GM21786 (cell line): ENCODE measurements at regions not wholly inside any gene's neighbourhood (a gene's known extent, or its start where the extent isn't known, plus 50 kb on each side); places are given as distances from the start of the nearest gene placed in this dataset.
"Not testable (repeated sequence)": the region's sequence is repeated elsewhere in the genome, so short reads cannot be mapped to it uniquely, and the experiment has no call there.

Source experiments
- ATAC-seq: cut with Tn5 transposase; IDR thresholded peaks from one replicate; pipeline ENCODE4 v1.9.1; 2021; ENCODE audit not compliant: unreplicated experiment

DNA sequence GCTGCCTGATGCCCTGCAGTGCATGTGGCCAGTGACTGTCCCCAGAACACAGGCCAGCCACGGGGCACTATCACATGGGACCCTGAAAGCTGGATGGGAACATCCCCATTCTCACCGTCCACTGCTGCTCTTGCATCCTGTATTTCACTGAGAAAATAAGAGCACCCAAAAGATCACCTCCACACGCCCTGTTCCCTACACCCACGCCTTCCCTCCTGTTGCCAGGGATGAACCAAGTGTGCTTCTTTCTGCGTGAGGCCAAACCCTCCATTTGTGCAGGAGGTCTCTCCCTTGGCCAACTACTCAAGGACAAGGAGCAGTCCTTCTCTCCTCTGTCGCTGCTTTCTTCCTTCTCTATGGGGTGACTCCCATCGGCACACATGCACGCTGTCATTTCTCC lies 118.3 kb downstream of the LRRC37A3 start:
- ATAC-seq = not testable (repeated sequence)

DNA sequence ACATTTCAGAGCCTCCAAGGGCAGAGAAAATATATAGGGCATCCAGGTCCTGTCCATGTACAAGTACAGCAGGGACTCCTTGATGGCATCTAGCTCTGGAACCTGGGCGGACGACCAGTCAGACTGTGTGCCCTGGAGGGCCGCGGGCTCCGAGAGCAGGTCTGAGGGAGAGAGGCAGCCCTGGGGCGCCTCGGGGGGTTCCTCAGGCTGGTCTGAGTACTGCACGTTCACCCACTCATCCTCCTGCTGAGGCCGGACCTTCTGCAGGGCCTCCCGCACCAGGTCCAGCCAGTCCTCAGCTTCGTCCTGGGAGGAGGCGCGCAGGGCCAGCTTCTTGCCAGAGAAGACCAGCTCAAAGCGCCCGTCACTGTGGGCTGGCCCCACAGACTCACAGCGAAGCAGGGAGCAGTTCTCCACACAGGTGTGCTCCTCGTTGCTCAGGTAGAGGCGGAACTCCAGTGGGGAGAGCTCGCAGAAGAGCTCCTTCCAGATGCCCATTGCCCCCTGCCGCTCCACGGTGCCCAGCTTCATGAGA lies 118.8 kb downstream of the LRRC37A3 start:
- not testable (repeated sequence) for ATAC-seq

DNA sequence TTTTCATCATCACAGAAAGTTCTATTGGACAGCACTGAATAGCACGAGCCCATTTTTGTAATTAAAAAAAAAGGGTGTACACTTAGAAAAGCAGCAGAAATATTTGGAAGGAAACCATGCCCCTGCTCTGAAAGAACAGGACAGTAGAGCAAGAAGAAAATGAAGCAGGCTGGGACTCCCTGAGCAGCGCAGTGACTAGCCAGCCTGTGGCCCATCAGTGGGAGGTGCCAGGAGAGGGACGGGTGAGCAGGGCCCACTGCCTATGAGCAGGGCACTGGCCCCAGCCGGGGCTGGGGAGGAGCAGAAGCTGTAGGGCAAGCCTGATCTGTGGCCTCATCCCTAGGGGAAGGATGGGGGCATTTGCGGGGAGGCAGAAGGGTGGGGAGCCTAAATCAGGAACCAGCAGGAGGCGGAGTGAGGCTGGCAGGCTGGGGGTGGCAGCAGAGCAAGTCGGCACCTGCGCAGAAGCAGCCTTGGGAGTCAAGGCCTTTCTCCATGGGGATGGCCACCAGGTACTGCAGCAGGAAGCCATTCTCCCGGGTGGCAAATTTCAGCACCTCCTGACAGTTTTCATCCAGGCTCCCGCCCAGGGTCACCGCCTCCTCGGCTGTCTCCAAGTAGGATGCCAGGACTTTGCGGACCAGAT lies 119.6 kb downstream of the LRRC37A3 start:
- not testable (repeated sequence) for ATAC-seq

DNA sequence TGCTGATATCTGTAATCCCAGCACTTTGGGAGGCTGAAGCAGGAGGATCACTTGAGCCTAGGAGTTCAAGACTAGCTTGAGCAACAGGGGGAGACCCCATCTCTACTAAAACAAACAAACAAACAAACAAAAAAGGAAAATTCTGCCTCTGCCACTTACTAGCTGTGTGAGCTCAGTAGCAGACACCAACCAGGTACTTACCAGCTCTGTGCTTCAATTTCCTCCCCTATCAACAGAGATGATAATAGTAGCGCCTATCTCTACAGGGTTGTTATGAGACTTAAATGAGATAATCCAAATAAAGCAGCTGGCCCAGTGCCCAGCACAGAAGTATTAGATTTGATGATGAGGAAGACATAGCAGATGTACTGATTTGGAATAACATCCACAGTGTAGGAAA lies 120.3 kb downstream of the LRRC37A3 start:
- not testable (repeated sequence) for ATAC-seq

DNA sequence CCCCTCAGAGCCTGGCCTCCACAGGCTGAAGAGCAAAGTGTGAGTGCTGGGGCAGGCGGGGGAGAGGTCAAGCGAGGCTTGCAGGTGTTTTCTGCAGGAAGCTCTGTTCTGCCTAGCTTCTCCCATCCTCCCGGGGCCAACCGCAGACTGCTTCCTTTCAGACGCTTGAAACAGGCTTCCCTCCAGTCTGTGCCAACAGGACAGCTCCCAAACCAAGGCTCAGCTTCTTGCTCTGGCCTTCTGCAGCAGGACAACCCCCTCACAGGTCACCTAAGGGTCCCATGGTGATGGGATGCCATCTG lies 120.8 kb downstream of the LRRC37A3 start:
- ATAC-seq = peak; percentile 53

DNA sequence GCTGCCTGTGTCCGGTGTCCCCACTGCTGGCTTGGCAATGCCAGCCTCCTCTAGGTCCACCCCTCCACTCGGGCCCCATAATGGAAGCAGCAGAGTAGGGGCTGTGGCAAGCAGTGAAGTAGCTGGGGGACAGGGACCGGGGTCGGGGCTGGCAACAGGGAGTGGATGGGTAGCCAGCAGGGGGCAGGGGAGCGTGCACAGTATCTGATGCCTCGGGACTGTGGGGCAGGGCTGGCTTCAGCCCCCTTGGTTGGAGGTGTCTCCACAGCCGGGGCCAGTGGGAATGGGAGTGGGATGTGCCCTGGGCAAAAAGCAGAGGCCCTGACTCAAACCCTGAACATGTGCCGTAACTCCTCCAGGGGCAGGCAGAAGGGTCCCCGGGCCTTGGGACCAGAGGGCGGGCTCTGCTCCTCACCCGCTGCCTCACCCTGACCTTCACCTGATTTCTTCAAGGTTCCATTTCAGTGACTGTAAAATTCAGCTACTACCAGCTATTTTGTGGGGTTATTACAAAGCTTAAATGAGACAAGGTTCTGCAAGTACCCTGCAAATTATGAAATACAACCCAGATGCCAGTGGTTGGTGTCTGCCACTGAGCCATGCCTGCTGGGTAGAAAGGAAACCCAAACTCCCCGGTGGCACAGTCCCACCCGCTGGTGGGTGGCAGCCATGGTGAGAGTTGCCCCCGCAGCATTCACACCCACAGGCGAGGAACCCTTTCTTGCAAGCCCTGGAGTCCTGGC lies 121.4 kb downstream of the LRRC37A3 start:
- not testable (repeated sequence) for ATAC-seq

DNA sequence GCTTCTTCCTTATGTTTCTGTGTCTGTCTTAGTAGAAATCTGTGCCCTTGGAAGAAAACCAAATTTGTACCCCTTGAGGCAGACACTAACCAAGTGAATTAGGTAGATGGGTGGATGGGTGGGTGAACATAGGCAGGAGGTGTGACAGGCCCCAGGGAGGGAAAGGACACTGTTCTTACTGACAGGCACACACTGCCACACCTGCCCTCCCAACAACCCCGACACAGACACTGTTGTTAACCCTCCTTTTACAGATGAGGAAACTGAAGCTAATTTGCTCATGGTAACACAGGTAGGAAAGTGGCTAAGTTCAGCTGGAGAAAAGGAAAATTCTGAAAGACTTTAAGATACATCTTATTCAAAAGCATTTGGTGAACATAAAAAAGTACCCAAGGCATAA lies 123.9 kb downstream of the LRRC37A3 start:
- ATAC-seq = not testable (repeated sequence)

DNA sequence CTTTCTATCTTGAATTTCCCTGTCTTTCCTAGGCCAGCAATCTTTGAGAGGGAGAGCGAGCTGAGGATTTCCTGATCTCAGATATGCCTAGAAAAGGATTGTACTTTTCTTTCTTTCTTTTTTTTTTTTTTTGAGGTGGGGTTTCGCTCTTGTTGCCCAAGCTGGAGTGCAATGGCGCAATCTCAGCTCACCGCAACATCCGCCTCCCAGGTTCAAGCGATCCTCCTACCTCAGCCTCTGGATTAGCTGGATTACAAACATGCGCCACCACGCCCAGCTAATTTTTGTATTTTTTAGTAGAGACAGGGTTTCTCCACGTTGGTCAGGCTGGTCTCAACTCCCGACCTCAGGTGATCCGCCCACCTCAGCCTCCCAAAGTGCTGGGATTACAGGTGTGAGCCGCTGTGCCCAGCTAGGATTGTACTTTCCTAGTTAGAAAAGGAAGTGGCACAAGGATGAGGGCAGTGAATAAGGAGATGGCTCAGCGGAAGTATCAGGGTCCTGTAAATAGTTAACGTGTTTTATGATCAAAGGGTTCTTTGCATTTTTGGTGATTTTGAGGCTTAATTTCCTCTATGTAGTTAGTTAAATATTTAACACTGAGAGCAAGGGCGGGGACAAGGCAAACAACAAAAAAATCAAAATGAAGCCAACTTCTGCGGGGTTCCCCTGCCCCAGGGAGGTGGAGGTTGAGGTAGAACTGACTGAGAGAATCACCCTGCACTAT lies 124.6 kb downstream of the LRRC37A3 start:
- ATAC-seq = not testable (repeated sequence)

DNA sequence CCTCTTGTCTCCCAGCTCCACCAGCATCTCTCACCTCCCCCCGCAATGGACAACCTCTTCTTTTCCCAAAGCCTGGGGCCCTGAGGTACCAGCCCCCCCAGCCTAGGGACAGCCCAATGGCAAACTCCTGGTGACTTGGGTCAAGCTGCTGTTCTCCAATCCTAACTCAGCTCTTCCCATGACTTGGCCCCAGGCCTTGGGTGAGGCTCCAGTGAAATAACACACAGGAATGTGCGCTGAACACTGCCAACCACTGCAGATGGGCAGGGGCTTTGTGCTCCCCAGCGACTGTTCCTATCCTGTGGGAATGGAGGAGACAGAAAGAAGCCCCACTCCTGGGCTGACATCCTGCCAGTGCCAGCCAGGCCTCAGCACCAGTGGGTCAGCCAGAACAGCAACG lies 125.2 kb downstream of the LRRC37A3 start:
- not testable (repeated sequence) for ATAC-seq

DNA sequence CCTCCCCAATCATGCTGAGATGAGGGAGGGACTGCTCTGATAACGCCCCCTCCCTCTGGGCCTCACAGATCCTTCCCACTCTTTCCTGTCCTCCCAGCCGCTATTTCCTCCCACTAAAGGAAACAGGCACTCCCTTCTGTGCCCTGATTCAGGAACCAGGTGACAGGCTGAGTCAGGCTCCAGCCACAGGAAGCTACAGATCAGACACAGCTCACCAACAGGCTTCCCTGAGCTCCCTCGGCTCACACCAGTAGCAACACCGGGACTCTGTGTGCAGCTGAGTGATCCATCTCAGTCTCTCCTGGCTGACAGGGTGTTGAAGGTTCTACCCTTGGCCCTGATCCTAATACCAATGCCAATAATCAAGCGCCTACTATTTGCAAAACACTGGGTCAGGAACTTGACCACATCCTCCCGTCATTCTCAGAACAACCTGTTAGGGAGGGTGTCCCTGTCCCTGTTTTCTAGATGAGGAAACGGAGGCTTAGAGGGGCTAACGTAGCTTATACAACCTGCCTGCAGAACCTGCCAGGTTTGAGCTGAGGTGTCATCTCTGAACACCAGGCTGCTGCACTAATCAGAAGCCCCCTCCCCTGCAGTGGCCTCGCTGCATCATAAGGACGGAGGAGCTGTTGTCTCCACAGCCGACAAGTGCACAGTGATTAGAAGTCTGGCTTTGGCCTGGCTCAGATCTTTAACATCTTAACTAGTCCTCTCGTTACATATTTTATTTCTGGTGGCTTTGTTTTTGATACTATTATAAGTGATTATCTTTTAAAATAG lies 126.3 kb downstream of the LRRC37A3 start:
- ATAC-seq = not testable (repeated sequence)

DNA sequence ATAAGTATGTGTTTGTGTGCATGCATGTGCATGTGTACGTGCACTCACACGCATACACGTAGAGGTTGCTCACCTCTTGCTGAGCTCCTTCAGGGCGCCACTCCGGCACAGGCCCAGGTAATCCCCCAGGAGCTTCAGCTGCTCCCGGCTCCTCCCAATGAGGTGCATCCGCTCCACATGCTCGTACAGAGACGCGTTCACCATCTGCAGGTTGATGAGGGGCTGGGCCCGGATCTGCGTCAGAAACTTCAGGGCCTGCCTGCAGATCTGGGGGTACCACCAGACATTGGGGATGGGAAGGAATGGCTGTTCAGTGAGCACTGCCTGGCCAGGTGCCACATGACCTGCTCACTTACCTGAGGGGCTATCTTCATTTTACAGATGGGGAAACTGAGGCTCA lies 127.0 kb downstream of the LRRC37A3 start:
- not testable (repeated sequence) for ATAC-seq

DNA sequence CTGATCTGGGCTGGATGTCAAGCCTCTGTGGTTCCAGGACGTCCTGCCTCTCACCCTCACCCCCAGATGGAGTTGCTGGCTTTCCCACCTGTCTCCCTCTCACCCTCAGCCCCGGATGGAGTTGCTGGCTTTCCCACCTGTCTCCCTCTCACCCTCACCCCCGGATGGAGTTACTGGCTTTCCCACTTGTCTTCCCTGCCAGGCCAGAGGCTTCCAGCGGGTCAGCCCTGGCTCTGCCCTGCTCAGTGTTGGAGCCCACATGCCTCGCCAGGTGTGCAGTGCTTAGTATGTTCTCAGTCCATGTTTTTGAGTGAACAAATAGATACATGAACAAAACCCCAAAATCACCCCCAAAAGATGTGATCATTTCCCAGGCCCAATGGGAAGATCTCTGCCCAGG lies 127.6 kb downstream of the LRRC37A3 start:
- ATAC-seq = not testable (repeated sequence)

DNA sequence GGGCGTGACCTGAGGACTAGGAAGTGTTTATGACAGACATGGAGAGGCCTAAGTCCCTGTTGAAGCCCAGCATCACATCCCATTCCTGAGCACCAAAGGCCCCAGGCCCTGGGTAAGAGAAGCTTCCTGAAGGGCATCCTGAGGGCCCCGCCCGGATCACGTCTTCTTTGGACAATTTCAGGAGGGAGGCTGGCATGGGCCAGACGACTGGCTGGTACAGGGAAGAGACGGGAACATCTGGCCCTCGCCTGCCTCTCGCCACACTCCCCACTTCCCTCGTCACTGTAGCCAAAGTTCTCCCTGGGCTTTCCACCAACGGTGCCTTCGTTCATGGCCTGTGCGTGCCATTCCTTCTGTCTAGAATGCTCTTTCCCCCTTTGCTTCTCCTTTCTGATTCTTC lies 128.1 kb downstream of the LRRC37A3 start:
- not testable (repeated sequence) for ATAC-seq

DNA sequence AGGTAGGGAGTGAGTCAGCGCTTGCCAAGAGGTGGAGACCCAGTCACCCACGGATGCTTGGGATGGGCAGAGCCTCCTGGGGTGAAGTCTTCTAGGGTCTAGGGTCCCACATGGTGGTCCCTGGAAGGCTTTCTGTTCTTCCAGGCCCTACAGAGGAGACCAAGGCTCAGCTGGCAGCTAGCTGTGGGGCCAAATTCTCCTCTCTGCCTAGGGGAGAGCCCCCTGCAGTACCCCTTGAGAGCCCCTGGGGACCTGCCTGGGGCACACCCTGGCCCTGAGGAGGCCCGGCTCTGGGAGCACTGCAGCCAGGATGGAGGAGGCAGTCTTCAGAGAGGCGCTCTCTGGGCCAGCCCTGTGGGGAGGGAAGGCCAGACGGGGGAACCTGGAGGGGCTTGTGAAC lies 128.6 kb upstream of the SMURF2 start:
- not testable (repeated sequence) for ATAC-seq

DNA sequence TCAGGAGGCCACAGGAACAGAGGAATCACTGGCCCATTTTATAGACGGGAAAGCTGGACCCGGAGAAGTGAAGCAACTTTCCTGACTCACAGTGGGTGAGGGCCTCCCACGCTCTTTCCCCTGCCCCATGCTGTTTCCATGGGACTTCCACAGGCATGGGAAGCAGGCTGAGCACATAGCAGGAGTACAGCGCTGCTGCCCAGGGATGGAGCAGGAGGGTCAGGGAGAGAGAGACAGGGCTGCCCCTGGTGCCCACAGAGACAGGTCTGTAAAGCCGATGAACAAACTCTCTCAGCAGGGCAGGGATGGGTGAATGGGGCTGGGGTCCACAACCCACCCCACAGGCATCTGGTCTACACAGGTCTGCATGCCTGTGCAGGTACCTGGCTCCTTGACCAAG lies 128.1 kb upstream of the SMURF2 start:
- ATAC-seq = not testable (repeated sequence)

DNA sequence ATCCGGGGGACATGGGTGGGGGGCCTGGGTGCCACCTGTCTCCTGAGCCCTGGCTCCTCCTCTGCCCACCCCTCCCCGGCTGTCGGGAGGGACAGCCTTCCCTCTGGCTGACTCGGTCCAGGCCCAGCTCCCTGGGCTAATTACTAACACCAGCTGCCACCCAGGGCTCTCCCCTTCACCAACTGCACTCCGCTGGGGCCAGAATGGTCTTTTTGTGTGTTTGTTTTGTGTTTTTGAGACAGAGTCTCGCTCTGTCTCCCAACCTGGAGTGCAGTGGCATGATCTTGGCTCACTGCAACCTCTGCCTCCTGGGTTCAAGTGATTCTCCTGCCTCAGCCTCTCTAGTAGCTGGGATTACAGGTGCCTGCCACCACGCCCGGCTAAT lies 126.9 kb upstream of the SMURF2 start:
- ATAC-seq = not testable (repeated sequence)

DNA sequence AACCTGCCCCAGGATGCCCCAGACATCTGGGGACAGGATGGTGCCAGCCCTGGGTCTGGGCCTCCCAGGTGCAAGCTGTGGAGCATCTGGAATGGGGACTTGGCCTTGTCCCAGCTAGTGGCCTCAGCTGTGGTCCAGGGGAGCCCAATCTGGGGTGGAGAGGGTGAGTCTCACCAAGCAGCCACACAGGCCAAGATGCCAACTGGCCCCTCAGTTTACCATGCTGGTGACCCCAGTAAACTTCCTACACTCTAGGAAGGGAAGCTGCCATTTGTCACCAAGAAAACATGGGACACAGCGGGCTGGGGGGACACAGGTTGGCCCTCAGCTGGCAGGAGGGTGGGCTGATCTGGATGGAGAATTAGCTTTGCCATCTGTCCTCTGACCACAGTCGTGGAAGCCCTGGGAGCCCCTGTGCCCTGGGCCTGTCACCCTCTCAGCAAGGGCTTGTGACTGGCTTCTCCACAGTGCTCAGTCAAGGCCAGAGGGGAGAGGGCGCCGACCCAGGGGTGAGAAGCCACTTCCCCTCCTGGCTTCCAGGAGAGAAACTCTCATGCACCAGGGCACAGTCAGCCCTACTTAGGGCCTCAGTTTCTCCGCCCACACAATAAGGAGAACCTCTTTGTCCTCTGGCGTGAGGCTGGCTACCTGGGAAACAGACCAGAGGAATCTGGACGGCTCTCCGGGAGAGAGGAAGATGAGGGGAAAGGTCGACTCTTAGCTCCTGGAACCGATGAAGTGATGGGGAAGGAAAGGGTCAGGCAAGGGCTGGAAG lies 126.4 kb upstream of the SMURF2 start:
- ATAC-seq = no peak

DNA sequence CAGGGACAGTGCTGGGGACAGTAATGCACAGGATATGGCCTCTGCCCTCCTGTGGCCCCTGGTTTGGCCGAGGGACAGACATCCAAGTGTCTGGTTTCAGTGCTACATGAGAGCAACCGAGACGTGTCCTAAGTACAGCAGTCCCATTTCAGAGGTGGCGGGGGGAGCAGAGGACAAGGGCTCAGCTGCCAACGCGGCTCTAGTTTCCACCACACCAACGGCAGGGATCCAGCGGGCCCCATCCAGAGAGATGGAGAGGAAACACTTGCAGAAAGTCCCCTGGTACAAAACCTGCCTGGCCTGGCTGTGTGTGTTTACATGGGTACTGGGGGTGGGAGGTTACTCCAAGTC lies 125.8 kb upstream of the SMURF2 start:
- ATAC-seq = no peak

DNA sequence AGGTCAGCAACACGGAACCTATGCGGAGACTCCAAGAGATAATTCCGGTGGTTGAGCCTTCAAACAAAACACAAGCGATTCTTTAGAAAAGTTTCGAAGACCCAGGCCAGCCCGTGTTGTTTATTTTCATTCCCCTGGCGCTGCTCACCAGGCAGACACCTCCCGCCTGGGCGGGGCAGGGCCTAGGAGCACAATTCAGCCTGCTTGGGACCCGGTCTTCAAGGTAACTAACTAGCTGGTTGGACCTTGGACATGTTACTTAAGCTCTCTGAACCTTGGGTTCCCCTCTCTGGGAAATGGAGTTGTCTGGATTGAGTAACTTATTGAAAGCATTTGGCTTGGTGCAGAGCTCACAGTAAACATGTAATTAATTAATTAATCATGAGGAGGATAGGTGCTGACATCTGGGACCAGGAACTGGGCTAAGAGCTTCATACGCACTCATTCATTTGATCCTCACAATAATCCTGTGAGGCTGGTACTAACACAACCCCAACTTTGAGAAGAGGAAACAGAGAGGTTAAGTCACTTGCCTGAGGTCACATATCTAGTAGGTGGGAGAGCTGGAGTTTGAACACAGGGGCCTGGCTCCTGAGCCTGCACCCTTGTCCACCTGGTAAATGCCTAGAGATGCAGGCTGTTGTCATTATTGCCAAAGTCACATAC lies 125.3 kb upstream of the SMURF2 start:
- no peak for ATAC-seq

DNA sequence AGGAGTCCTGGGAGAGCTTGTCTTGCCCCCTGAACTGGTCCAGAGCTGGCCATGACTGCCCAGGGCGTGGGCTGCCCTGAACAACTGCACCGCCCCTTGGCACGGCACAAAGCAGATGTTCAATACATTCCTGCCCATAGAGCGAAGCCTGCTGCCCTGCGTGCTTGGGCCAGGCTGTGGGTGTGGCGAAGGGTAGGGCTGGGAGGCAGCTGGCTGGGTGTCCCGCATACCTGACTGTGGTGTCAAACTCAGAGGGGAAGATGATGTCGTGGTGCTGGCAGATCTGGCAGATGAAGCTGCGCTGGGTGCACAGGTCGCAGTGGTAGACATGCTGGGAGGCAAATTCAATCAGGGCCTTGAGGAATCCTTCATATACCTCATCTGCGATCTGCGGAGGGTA lies 124.2 kb upstream of the SMURF2 start:
- ATAC-seq = no peak
